GM19035 (cell line): ENCODE measurements at regions not wholly inside any gene's neighbourhood (a gene's known extent, or its start where the extent isn't known, plus 50 kb on each side); places are given as distances from the start of the nearest gene placed in this dataset.

Experiments
- ATAC-seq: cut with Tn5 transposase; IDR thresholded peaks from one replicate; pipeline ENCODE4 v1.9.1; 2021; ENCODE audit not compliant: unreplicated experiment

- no peak for ATAC-seq
Measured at GRCh38 chr10:8921568-8921967, 867.1 kb downstream of the GATA3 start.

GRCh38 chr10:8923096-8923495 is 868.6 kb downstream of the GATA3 start:
- no peak for ATAC-seq

- ATAC-seq, result no peak
Measured at GRCh38 chr10:8927705-8928104, 873.2 kb downstream of the GATA3 start.

GRCh38 chr10:8946451-8946850 is 892.0 kb downstream of the GATA3 start:
- ATAC-seq, result no peak

GRCh38 chr10:8950978-8951377 is 896.5 kb downstream of the GATA3 start:
- ATAC-seq, result no peak

GRCh38 chr10:8951440-8952089 is 897.1 kb downstream of the GATA3 start:
- ATAC-seq, result no peak

GRCh38 chr10:8956400-8956799 is 901.9 kb downstream of the GATA3 start:
- ATAC-seq, result no peak

GRCh38 chr10:8962249-8962648 is 907.8 kb downstream of the GATA3 start:
- no peak for ATAC-seq

- ATAC-seq, result no peak
Measured at GRCh38 chr10:8967061-8967460, 912.6 kb downstream of the GATA3 start.

GRCh38 chr10:8969853-8970252 is 915.4 kb downstream of the GATA3 start:
- ATAC-seq, result no peak

- no peak for ATAC-seq
Measured at GRCh38 chr10:8975535-8975934, 921.0 kb downstream of the GATA3 start.

- ATAC-seq, result no peak
Measured at GRCh38 chr10:8978100-8978499, 923.6 kb downstream of the GATA3 start.

GRCh38 chr10:8979976-8980375 is 925.5 kb downstream of the GATA3 start:
- no peak for ATAC-seq

- no peak for ATAC-seq
Measured at GRCh38 chr10:8981277-8981676, 926.8 kb downstream of the GATA3 start.

- ATAC-seq, result no peak
Measured at GRCh38 chr10:8985651-8986050, 931.2 kb downstream of the GATA3 start.

GRCh38 chr10:8986975-8987374 is 932.5 kb downstream of the GATA3 start:
- ATAC-seq, result no peak

- no peak for ATAC-seq
Measured at GRCh38 chr10:8987712-8988111, 933.2 kb downstream of the GATA3 start.

GRCh38 chr10:8990280-8990987 is 935.9 kb downstream of the GATA3 start:
- no peak for ATAC-seq

- ATAC-seq, result no peak
Measured at GRCh38 chr10:8992009-8992408, 937.5 kb downstream of the GATA3 start.

- ATAC-seq, result no peak
Measured at GRCh38 chr10:8993864-8994263, 939.4 kb downstream of the GATA3 start.

GRCh38 chr10:8998751-8999150 is 944.3 kb downstream of the GATA3 start:
- ATAC-seq, result no peak

- ATAC-seq, result no peak
Measured at GRCh38 chr10:9003122-9003521, 948.6 kb downstream of the GATA3 start.

- ATAC-seq, result no peak
Measured at GRCh38 chr10:9004736-9005135, 950.2 kb downstream of the GATA3 start.
